ENCODE measurements at regions not wholly inside any gene's neighbourhood (a gene's known extent, or its start where the extent isn't known, plus 50 kb on each side); places are given as distances from the start of the nearest gene placed in this dataset.
"Not testable (repeated sequence)": the region's sequence is repeated elsewhere in the genome, so short reads cannot be mapped to it uniquely, and the experiment has no call there.

- H3K4me1 Mint-ChIP-seq: no peaks in the 10 kb centered on the region
- peaks cover 9% of the 10 kb centered on the region for H3K27me3 Mint-ChIP-seq
- no peak overlapping the region for H3K27ac Mint-ChIP-seq
- no peaks in the 10 kb centered on the region for H3K9me3 Mint-ChIP-seq
- no peaks in the 10 kb centered on the region for H3K36me3 Mint-ChIP-seq
- H3K4me3 Mint-ChIP-seq: no peak overlapping the region
These were observed 75.2 kb upstream of the GPR6 start for GRCh38 chr6:109902870-109903269.

- Mint-ChIP-seq H3K4me3 (no peak overlapping the region), H3K27me3 (peaks cover 2% of the 10 kb centered on the region), H3K27ac (no peak overlapping the region), H3K4me1 (no peaks in the 10 kb centered on the region), H3K9me3 (no peaks in the 10 kb centered on the region), H3K36me3 (no peaks in the 10 kb centered on the region)
These were observed 67.5 kb upstream of the GPR6 start for GRCh38 chr6:109910571-109910970.

GRCh38 chr6:109912118-109912517 is 66.0 kb upstream of the GPR6 start:
- Mint-ChIP-seq H3K4me1 (no peaks in the 10 kb centered on the region), H3K4me3 (no peak overlapping the region), H3K27ac (no peak overlapping the region), H3K36me3 (no peaks in the 10 kb centered on the region), H3K9me3 (no peaks in the 10 kb centered on the region), H3K27me3 (peaks cover 2% of the 10 kb centered on the region)

- Mint-ChIP-seq H3K27ac (no peak overlapping the region), H3K9me3 (no peaks in the 10 kb centered on the region), H3K36me3 (no peaks in the 10 kb centered on the region), H3K27me3 (peaks cover 2% of the 10 kb centered on the region), H3K4me3 (no peak overlapping the region), H3K4me1 (no peaks in the 10 kb centered on the region)
These were observed 65.2 kb upstream of the GPR6 start for GRCh38 chr6:109912952-109913351.

- H3K4me1 Mint-ChIP-seq, H3K9me3 Mint-ChIP-seq, H3K4me3 Mint-ChIP-seq, H3K27me3 Mint-ChIP-seq, H3K27ac Mint-ChIP-seq, H3K36me3 Mint-ChIP-seq: not testable (repeated sequence)
These were observed 62.4 kb upstream of the GPR6 start for GRCh38 chr6:109915748-109916147.

GRCh38 chr6:109916759-109917158 is 61.4 kb upstream of the GPR6 start:
- Mint-ChIP-seq H3K4me1 (no peaks in the 10 kb centered on the region), H3K9me3 (no peaks in the 10 kb centered on the region), H3K27me3 (peaks cover 5% of the 10 kb centered on the region), H3K36me3 (no peaks in the 10 kb centered on the region), H3K4me3 (no peak overlapping the region), H3K27ac (no peak overlapping the region)

- Mint-ChIP-seq H3K27ac (no peak overlapping the region), H3K27me3 (peaks cover 8% of the 10 kb centered on the region), H3K4me1 (no peaks in the 10 kb centered on the region), H3K9me3 (no peaks in the 10 kb centered on the region), H3K4me3 (no peak overlapping the region), H3K36me3 (no peaks in the 10 kb centered on the region)
These were observed 59.9 kb upstream of the GPR6 start for GRCh38 chr6:109918227-109918626.

GRCh38 chr6:109920911-109921310 is 57.2 kb upstream of the GPR6 start:
- H3K36me3 Mint-ChIP-seq: no peaks in the 10 kb centered on the region

GRCh38 chr6:109922851-109923250 is 55.3 kb upstream of the GPR6 start:
- Mint-ChIP-seq H3K4me1 (no peaks in the 10 kb centered on the region), H3K4me3 (no peak overlapping the region)

More at GRCh38 chr6:109920911-109921310, 57.2 kb upstream of the GPR6 start:
- no peak overlapping the region for H3K27ac Mint-ChIP-seq
- H3K9me3 Mint-ChIP-seq: no peaks in the 10 kb centered on the region
- H3K27me3 Mint-ChIP-seq: peaks cover 10% of the 10 kb centered on the region
- no peak overlapping the region for H3K4me3 Mint-ChIP-seq
- no peaks in the 10 kb centered on the region for H3K4me1 Mint-ChIP-seq

GRCh38 chr6:109925075-109925474 is 53.0 kb upstream of the GPR6 start:
- H3K9me3 Mint-ChIP-seq: no peaks in the 10 kb centered on the region
- peaks cover 10% of the 10 kb centered on the region for H3K27me3 Mint-ChIP-seq
- no peaks in the 10 kb centered on the region for H3K4me1 Mint-ChIP-seq
- H3K36me3 Mint-ChIP-seq: no peaks in the 10 kb centered on the region
- H3K27ac Mint-ChIP-seq: no peak overlapping the region
- H3K4me3 Mint-ChIP-seq: no peak overlapping the region

More at GRCh38 chr6:109922851-109923250, 55.3 kb upstream of the GPR6 start:
- Mint-ChIP-seq H3K36me3 (no peaks in the 10 kb centered on the region), H3K27ac (no peak overlapping the region), H3K27me3 (peaks cover 10% of the 10 kb centered on the region), H3K9me3 (no peaks in the 10 kb centered on the region)

- Mint-ChIP-seq H3K9me3 (no peaks in the 10 kb centered on the region), H3K27ac (no peak overlapping the region), H3K36me3 (no peaks in the 10 kb centered on the region), H3K4me3 (no peak overlapping the region), H3K27me3 (peaks cover 5% of the 10 kb centered on the region), H3K4me1 (no peaks in the 10 kb centered on the region)
These were observed 51.1 kb upstream of the GPR6 start for GRCh38 chr6:109927052-109927451.

Measured in activated naive CD4-positive, alpha-beta T cell treated with anti-CD3 and anti-CD28 coated beads, Interleukin-2, amount 50 U/mL, for 24 hours (primary cell).